GM23338 (cell line): ENCODE measurements at regions not wholly inside any gene's neighbourhood (a gene's known extent, or its start where the extent isn't known, plus 50 kb on each side); places are given as distances from the start of the nearest gene placed in this dataset.

Source experiments
- ATAC-seq: fragments of 200-7000 bp; cut with Tn5 transposase; 3 replicates; pipeline ENCODE4 v1.9.1; 2020
- DNase-seq: peaks from one replicate; pipeline ENCODE4 v3.0.0-alpha.2; 2015; ENCODE audit warnings: low spot score
- H2AFZ ChIP-seq: fragments of 200-600 bp; sonication (generic); 2 replicates; pipeline ENCODE4 v1.8.0; 2016; ENCODE audit warnings: antibody characterized with exemption, mild to moderate bottlenecking, moderate library complexity
- H3F3A ChIP-seq: fragments of 200-600 bp; sonication (generic); replicated peaks from 2 replicates; pipeline ENCODE4 v1.8.0; 2017; ENCODE audit warnings: antibody characterized with exemption, mixed run types, low read depth
- H3K27ac ChIP-seq: fragments of 200-600 bp; sonication (generic); 2 replicates; pipeline ENCODE4 v1.6.1; 2016; ENCODE audit warnings: low read depth
- H3K27me3 ChIP-seq: fragments of 200-600 bp; sonication (generic); 2 replicates; pipeline ENCODE4 v1.8.0; 2016; ENCODE audit warnings: mild to moderate bottlenecking, mixed run types, moderate library complexity; ENCODE audit not compliant: insufficient read depth
- H3K36me3 ChIP-seq: fragments of 200-600 bp; sonication (generic); 2 replicates; pipeline ENCODE4 v1.8.0; 2016; ENCODE audit warnings: mild to moderate bottlenecking; ENCODE audit not compliant: insufficient read depth
- H3K4me1 ChIP-seq: fragments of 200-600 bp; sonication (generic); 2 replicates; pipeline ENCODE4 v1.8.0; 2016; ENCODE audit warnings: mild to moderate bottlenecking, moderate library complexity; ENCODE audit not compliant: insufficient read depth
- H3K4me2 ChIP-seq: fragments of 200-600 bp; sonication (generic); 2 replicates; pipeline ENCODE4 v1.7.1; 2017; ENCODE audit warnings: mixed run types
- H3K4me3 ChIP-seq: fragments of 200-600 bp; sonication (generic); 2 replicates; pipeline ENCODE4 v1.6.1; 2016; ENCODE audit warnings: mixed run types
- H3K79me2 ChIP-seq: fragments of 200-600 bp; sonication (generic); replicated peaks from 2 replicates; pipeline ENCODE4 v1.8.0; 2017; ENCODE audit warnings: mild to moderate bottlenecking; ENCODE audit not compliant: insufficient read depth
- H3K9me2 ChIP-seq: fragments of 200-600 bp; sonication (generic); 2 replicates; pipeline ENCODE4 v1.8.0; 2017; ENCODE audit not compliant: insufficient read depth
- H4K20me1 ChIP-seq: fragments of 200-600 bp; sonication (generic); replicated peaks from 2 replicates; pipeline ENCODE4 v1.8.0; 2017; ENCODE audit warnings: mild to moderate bottlenecking; ENCODE audit not compliant: insufficient read depth
- H3K27ac Mint-ChIP-seq: 2 replicates; pipeline ENCODE4 v1.8.0; 2020; ENCODE audit warnings: inconsistent platforms, mild to moderate bottlenecking, moderate library complexity, mixed read lengths
- H3K27me3 Mint-ChIP-seq: 3 replicates; pipeline ENCODE4 v1.8.0; 2022; ENCODE audit warnings: low read depth, mild to moderate bottlenecking, moderate library complexity, mixed read lengths, inconsistent platforms; ENCODE audit not compliant: insufficient read depth, poor library complexity
- H3K36me3 Mint-ChIP-seq: 3 replicates; pipeline ENCODE4 v1.8.0; 2021; ENCODE audit warnings: low read depth, mild to moderate bottlenecking, inconsistent platforms, moderate library complexity, mixed read lengths
- H3K4me1 Mint-ChIP-seq: 3 replicates; pipeline ENCODE4 v1.8.0; 2020; ENCODE audit warnings: mild to moderate bottlenecking, inconsistent platforms, mixed read lengths
- H3K4me3 Mint-ChIP-seq: 3 replicates; pipeline ENCODE4 v1.8.0; 2021; ENCODE audit warnings: moderate library complexity, mild to moderate bottlenecking, inconsistent platforms, mixed read lengths
- H3K9me3 Mint-ChIP-seq: 3 replicates; pipeline ENCODE4 v1.8.0; 2020; ENCODE audit warnings: moderate library complexity, mild to moderate bottlenecking, inconsistent platforms, mixed read lengths
- CREB1 ChIP-seq: fragments of 250-450 bp; sonication (Bioruptor Pico); IDR thresholded peaks from 2 replicates; pipeline ENCODE4 v1.5.0; 2020; ENCODE audit warnings: low read depth, mild to moderate bottlenecking, moderate library complexity
- CTCF ChIP-seq, 2 experiments: fragments of 200-600 bp in 1 of 2; sonication (generic) in 1 of 2; conservative IDR thresholded peaks; 2 replicates each; pipeline versions ENCODE4 v1.5.1 to v1.6.1; 2016 to 2017; ENCODE audit warnings: antibody characterized with exemption in 2 of 2, low read depth in 2 of 2, mild to moderate bottlenecking in 2 of 2, moderate library complexity in 1 of 2
- ETS1 ChIP-seq: IDR thresholded peaks from 2 replicates; pipeline ENCODE4 v1.6.1; 2016; ENCODE audit warnings: antibody characterized with exemption
- EZH2phosphoT487 ChIP-seq: fragments of 200-600 bp; sonication (generic); IDR thresholded peaks from one replicate; pipeline ENCODE4 v1.8.1; 2018; ENCODE audit warnings: antibody characterized with exemption; ENCODE audit not compliant: unreplicated experiment
- NANOG ChIP-seq: IDR thresholded peaks from 2 replicates; pipeline ENCODE4 v1.6.1; 2016; ENCODE audit warnings: antibody characterized with exemption, borderline replicate concordance
- POLR2AphosphoS5 ChIP-seq: IDR thresholded peaks from 2 replicates; pipeline ENCODE4 v1.6.1; 2016; ENCODE audit warnings: antibody characterized with exemption, low read depth
- STAT1 ChIP-seq: IDR thresholded peaks from one replicate; pipeline ENCODE4 v1.6.1; 2016; ENCODE audit warnings: antibody characterized with exemption; ENCODE audit not compliant: unreplicated experiment
- ZNF114 ChIP-seq: fragments of 250-450 bp; sonication (Bioruptor Pico); IDR thresholded peaks from 2 replicates; pipeline ENCODE4 v1.5.0; 2020; ENCODE audit warnings: mild to moderate bottlenecking, moderate library complexity
- TF ChIP-seq, protein P1 (sequence below): IDR thresholded peaks from one replicate; pipeline ENCODE4 v1.6.1; 2018; ENCODE audit warnings: antibody characterized with exemption; ENCODE audit not compliant: unreplicated experiment

DNA sequence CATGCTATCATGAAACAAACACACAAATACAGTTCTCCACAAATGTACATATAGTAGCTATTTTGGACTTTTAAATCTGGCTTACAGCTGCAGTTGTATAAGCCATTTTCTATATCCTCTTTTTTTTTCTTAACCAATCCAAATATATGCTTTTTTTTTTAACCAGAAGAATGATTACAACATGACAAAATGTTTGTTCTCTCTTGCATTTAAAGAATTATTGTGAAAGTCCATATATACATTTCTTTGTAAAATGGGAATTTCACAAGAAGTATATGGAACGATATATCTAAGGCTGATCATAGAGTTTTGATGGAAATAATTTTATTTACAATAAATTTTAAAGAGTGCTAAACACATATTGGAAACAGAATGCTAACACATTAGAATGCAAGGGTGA, 95.6 kb downstream of the CD200R1L start:
- ATAC-seq (no peak), DNase-seq (no peak)
- Mint-ChIP-seq H3K27me3 (peaks cover 2% of the 10 kb centered on the region), H3K9me3 (no peaks in the 10 kb centered on the region), H3K36me3 (no peaks in the 10 kb centered on the region), H3K4me3 (no peak overlapping the region), H3K4me1 (peaks cover 7% of the 10 kb centered on the region; the same call in 2 of the 3 replicates), H3K27ac (no peak overlapping the region)
- H3K4me2 ChIP-seq, result no peak overlapping the region
- H3K27ac ChIP-seq, result no peak overlapping the region
- H3F3A ChIP-seq, result no peaks in the 10 kb centered on the region
- no peaks in the 10 kb centered on the region for H3K79me2 ChIP-seq
- H3K4me1 ChIP-seq, result no peaks in the 10 kb centered on the region
- H3K27me3 ChIP-seq, result no peaks in the 10 kb centered on the region
- TF ChIP-seq ZNF114 (CRISPR knock-in tag), result no peak
- no peak overlapping the region for H2AFZ ChIP-seq
- H3K4me3 ChIP-seq, result no peak overlapping the region
- H3K36me3 ChIP-seq, result no peaks in the 10 kb centered on the region
- H3K9me2 ChIP-seq, result no peaks in the 10 kb centered on the region
- no peaks in the 10 kb centered on the region for H4K20me1 ChIP-seq

GRCh38 chr3:112747624-112748023, 99.0 kb downstream of the CD200R1L start:
- Mint-ChIP-seq H3K27ac (no peak overlapping the region), H3K27me3 (peaks cover 4% of the 10 kb centered on the region), H3K4me1 (peaks cover 27% of the 10 kb centered on the region), H3K9me3 (no peaks in the 10 kb centered on the region), H3K4me3 (no peak overlapping the region), H3K36me3 (no peaks in the 10 kb centered on the region)
- Histone ChIP-seq H3K27ac (no peak overlapping the region), H3K4me2 (no peak overlapping the region), H3K36me3 (no peaks in the 10 kb centered on the region), H3K9me2 (no peaks in the 10 kb centered on the region), H3K4me3 (no peak overlapping the region), H3K4me1 (peaks cover 6% of the 10 kb centered on the region; the same call in 1 of the 2 replicates), H2AFZ (no peak overlapping the region), H3K79me2 (no peaks in the 10 kb centered on the region), H3K27me3 (no peaks in the 10 kb centered on the region), H3F3A (no peaks in the 10 kb centered on the region), H4K20me1 (no peaks in the 10 kb centered on the region)
- DNase-seq, result no peak
- no peak for ATAC-seq
- TF ChIP-seq NANOG (no peak), CREB1 (no peak), CTCF (conservative IDR thresholded peaks at IDR 0.05; ENCODE audit: low read depth in 2 of 2) (no peak), POLR2AphosphoS5 (no peak), EZH2phosphoT487 (no peak), ZNF114 (CRISPR knock-in tag) (no peak), ETS1 (no peak), STAT1 (no peak)
- TF ChIP-seq, protein P1, sequence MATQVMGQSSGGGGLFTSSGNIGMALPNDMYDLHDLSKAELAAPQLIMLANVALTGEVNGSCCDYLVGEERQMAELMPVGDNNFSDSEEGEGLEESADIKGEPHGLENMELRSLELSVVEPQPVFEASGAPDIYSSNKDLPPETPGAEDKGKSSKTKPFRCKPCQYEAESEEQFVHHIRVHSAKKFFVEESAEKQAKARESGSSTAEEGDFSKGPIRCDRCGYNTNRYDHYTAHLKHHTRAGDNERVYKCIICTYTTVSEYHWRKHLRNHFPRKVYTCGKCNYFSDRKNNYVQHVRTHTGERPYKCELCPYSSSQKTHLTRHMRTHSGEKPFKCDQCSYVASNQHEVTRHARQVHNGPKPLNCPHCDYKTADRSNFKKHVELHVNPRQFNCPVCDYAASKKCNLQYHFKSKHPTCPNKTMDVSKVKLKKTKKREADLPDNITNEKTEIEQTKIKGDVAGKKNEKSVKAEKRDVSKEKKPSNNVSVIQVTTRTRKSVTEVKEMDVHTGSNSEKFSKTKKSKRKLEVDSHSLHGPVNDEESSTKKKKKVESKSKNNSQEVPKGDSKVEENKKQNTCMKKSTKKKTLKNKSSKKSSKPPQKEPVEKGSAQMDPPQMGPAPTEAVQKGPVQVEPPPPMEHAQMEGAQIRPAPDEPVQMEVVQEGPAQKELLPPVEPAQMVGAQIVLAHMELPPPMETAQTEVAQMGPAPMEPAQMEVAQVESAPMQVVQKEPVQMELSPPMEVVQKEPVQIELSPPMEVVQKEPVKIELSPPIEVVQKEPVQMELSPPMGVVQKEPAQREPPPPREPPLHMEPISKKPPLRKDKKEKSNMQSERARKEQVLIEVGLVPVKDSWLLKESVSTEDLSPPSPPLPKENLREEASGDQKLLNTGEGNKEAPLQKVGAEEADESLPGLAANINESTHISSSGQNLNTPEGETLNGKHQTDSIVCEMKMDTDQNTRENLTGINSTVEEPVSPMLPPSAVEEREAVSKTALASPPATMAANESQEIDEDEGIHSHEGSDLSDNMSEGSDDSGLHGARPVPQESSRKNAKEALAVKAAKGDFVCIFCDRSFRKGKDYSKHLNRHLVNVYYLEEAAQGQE, result no peak
